HEK293 (cell line): ENCODE measurements at regions not wholly inside any gene's neighbourhood (a gene's known extent, or its start where the extent isn't known, plus 50 kb on each side); places are given as distances from the start of the nearest gene placed in this dataset.

Experiments
- ATF2 ChIP-seq: fragments of 450-650 bp; formaldehyde crosslinking; IDR thresholded peaks from 2 replicates; pipeline ENCODE4 v1.5.1; 2016; ENCODE audit warnings: missing biosample characterization, missing genetic modification characterization, low read depth
- MZF1 ChIP-seq: fragments of 450-650 bp; formaldehyde crosslinking; IDR thresholded peaks from 2 replicates; pipeline ENCODE4 v1.5.1; 2017; ENCODE audit warnings: missing biosample characterization, missing genetic modification characterization, borderline replicate concordance
- TCF7L2 ChIP-seq: IDR thresholded peaks from 2 replicates; pipeline ENCODE4 v1.6.1; 2011; ENCODE audit warnings: low read depth, mild to moderate bottlenecking, inconsistent platforms, low read length, moderate library complexity, borderline replicate concordance
- ZNF248 ChIP-seq: fragments of 450-650 bp; formaldehyde crosslinking; IDR thresholded peaks from 2 replicates; pipeline ENCODE4 v1.5.1; 2017; ENCODE audit warnings: missing biosample characterization, missing genetic modification characterization
- ZNF274 ChIP-seq, 2 experiments: fragments of 200-500 bp in 1 of 2; fragments of 450-650 bp in 1 of 2; sonication (Bioruptor generic) in 1 of 2; formaldehyde crosslinking in 1 of 2; IDR thresholded peaks; 2 replicates each; pipeline versions ENCODE4 v1.5.1 to v1.6.1; 2014 to 2016; ENCODE audit warnings: borderline replicate concordance in 1 of 2, inconsistent platforms in 1 of 2, low read length in 1 of 2, missing biosample characterization in 1 of 2, missing genetic modification characterization in 1 of 2

DNA sequence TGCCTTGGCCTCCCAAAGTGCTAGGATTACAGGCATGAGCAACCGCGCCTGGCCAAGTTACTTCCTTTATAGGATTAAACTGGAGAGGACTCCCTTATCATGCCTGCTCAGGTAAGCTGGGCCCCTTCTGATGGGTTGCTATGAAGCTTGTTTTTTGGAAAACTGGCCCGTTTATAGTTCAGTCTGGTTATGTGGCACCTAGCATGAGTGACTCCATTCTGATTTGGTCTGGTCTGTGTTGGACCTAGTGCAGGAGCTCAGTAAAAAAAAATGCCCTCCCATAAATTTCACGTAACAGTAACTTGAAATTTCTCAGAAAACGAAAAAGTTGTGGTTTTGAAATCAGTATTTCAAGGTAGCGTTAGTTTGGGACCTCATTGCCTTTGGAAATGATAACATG, 448.4 kb downstream of the HACE1 start:
- TF ChIP-seq ZNF248 (tag by site-specific recombination) (no peak), MZF1 (tag by site-specific recombination) (no peak), ZNF274 (IDR thresholded peaks at IDR 0.05; ENCODE audit: low read length) (no peak), ZNF274 (tag by site-specific recombination; IDR thresholded peaks at IDR 0.05; ENCODE audit: borderline replicate concordance) (no peak), TCF7L2 (no peak), ATF2 (tag by site-specific recombination) (no peak)
